ENCODE measurements at regions not wholly inside any gene's neighbourhood (a gene's known extent, or its start where the extent isn't known, plus 50 kb on each side); places are given as distances from the start of the nearest gene placed in this dataset.

DNA sequence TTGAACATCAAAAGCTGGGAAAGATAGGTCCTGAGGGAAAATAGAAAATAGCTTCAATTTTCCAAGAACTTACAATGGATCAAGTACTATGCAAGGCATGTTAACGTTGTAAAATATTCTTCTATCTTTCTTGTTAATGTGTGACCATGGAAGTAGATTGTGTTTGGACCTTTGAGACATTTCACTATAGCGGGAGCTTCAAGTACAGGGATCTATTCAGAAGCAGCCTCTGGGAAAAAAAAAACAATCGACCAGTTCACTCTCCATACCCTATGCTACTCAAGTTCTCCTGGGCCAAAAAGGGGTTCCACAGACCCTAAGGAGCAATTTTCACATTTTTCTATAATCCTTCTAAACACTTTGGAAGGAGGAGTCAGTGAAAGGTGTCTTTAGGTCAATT lies 54.1 kb upstream of the ATP10B start:
- intact Hi-C loops (cut with micrococcal nuclease; ENCODE audit: unreplicated experiment) = no loop called here
- BruUV-seq (replicated peaks) = no TSS peak
- TF ChIP-seq, protein P1, sequence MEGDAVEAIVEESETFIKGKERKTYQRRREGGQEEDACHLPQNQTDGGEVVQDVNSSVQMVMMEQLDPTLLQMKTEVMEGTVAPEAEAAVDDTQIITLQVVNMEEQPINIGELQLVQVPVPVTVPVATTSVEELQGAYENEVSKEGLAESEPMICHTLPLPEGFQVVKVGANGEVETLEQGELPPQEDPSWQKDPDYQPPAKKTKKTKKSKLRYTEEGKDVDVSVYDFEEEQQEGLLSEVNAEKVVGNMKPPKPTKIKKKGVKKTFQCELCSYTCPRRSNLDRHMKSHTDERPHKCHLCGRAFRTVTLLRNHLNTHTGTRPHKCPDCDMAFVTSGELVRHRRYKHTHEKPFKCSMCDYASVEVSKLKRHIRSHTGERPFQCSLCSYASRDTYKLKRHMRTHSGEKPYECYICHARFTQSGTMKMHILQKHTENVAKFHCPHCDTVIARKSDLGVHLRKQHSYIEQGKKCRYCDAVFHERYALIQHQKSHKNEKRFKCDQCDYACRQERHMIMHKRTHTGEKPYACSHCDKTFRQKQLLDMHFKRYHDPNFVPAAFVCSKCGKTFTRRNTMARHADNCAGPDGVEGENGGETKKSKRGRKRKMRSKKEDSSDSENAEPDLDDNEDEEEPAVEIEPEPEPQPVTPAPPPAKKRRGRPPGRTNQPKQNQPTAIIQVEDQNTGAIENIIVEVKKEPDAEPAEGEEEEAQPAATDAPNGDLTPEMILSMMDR (IDR thresholded peaks at IDR 0.05; ENCODE audit: unreplicated experiment) = no peak
- H3K9me3 Mint-ChIP-seq (ENCODE audit: low read depth, unreplicated experiment) = no peaks in the 10 kb centered on the region
- DNase-seq = no peak
- no peaks in the 10 kb centered on the region for H3K36me3 Mint-ChIP-seq (ENCODE audit: insufficient read depth, unreplicated experiment)
- H3K27ac Mint-ChIP-seq (ENCODE audit: unreplicated experiment) = no peak overlapping the region
- CTCF ChIA-PET = no interaction called here
- H3K4me3 Mint-ChIP-seq (ENCODE audit: low read depth, unreplicated experiment) = no peak overlapping the region
- no peaks in the 10 kb centered on the region for H3K27me3 Mint-ChIP-seq (ENCODE audit: unreplicated experiment)
- H3K4me1 Mint-ChIP-seq (ENCODE audit: low read depth, unreplicated experiment) = no peaks in the 10 kb centered on the region

DNA sequence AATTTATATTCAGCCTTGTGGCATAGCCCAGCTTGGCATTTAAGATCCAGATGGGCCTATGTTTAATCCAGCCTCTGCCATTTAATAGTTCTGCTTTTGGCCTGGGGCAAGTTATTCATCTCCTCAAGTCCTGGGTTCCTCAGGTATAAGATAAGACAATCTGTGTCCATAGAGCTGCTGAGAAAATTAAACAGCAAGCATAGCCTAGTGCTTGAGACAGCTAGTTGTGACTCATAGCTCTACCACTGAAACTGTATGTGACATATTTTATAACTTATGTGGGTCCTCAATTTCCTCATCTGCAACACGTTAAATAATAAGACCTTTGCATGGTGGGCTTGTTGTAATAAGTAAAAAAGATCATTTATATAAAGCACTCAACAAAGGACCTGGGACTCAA lies 53.3 kb upstream of the ATP10B start:
- Mint-ChIP-seq H3K27ac (ENCODE audit: unreplicated experiment) (no peak overlapping the region), H3K9me3 (ENCODE audit: low read depth, unreplicated experiment) (no peaks in the 10 kb centered on the region), H3K4me1 (ENCODE audit: low read depth, unreplicated experiment) (no peaks in the 10 kb centered on the region), H3K4me3 (ENCODE audit: low read depth, unreplicated experiment) (no peak overlapping the region), H3K27me3 (ENCODE audit: unreplicated experiment) (no peaks in the 10 kb centered on the region), H3K36me3 (ENCODE audit: insufficient read depth, unreplicated experiment) (no peaks in the 10 kb centered on the region)
- CTCF ChIA-PET = no interaction called here
- BruUV-seq (replicated peaks) = no TSS peak
- intact Hi-C loops (cut with micrococcal nuclease; ENCODE audit: unreplicated experiment) = no loop called here
- DNase-seq = no peak
- TF ChIP-seq, protein P1 (IDR thresholded peaks at IDR 0.05; ENCODE audit: unreplicated experiment) = no peak

DNA sequence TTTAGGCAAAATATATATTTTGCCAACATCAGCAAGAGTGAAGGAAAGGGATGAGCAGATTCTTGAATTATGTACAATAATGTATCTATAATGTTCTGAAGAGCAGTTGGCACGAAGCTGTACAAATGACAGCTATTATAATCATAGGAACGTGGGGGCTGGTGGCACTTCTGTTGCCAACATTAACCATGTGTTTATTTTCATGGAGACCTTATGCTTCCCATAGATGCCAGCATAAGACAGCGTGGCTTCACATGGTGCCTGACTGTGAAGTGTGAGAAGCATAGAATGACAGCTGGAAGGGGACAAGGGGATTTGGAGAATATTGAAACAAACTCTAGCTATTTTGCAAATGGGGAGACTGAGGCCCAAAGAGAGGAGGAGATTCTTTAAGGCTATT lies 52.6 kb upstream of the ATP10B start:
- Mint-ChIP-seq H3K36me3 (ENCODE audit: insufficient read depth, unreplicated experiment) (no peaks in the 10 kb centered on the region), H3K4me3 (ENCODE audit: low read depth, unreplicated experiment) (no peak overlapping the region), H3K4me1 (ENCODE audit: low read depth, unreplicated experiment) (no peaks in the 10 kb centered on the region), H3K9me3 (ENCODE audit: low read depth, unreplicated experiment) (no peaks in the 10 kb centered on the region), H3K27ac (ENCODE audit: unreplicated experiment) (no peak overlapping the region), H3K27me3 (ENCODE audit: unreplicated experiment) (no peaks in the 10 kb centered on the region)
- intact Hi-C loops (cut with micrococcal nuclease; ENCODE audit: unreplicated experiment) = loop anchor here (5.0 kb wide), 1 partner anchor 102 kb away; no protein-coding TSS in a partner anchor
- DNase-seq = no peak
- no TSS peak for BruUV-seq (replicated peaks)
- TF ChIP-seq, protein P1 (IDR thresholded peaks at IDR 0.05; ENCODE audit: unreplicated experiment) = no peak
- CTCF ChIA-PET = no interaction called here

DNA sequence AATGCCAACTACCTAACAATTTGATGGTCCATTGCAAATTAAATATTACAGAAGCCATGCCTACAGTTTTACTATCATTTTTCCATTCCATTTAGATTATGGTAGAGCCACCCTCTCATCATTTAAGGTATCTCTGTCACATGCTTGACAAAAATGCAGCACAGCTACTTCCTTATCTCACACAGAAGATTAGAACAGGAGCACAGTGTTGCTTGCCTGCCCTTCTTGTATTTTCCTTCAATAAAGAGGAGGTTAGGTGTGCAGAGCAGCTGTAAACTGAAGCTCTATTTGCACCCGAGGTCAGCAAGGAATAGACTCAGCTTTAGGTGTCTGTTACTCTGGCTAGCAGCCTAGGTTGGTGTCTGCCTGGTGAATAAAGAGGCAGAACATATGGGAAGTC lies 51.5 kb upstream of the ATP10B start:
- DNase-seq = no peak
- H3K4me3 Mint-ChIP-seq (ENCODE audit: low read depth, unreplicated experiment) = no peak overlapping the region
- H3K36me3 Mint-ChIP-seq (ENCODE audit: insufficient read depth, unreplicated experiment) = no peaks in the 10 kb centered on the region
- no peaks in the 10 kb centered on the region for H3K4me1 Mint-ChIP-seq (ENCODE audit: low read depth, unreplicated experiment)
- CTCF ChIA-PET = no interaction called here
- H3K9me3 Mint-ChIP-seq (ENCODE audit: low read depth, unreplicated experiment) = no peaks in the 10 kb centered on the region
- H3K27me3 Mint-ChIP-seq (ENCODE audit: unreplicated experiment) = no peaks in the 10 kb centered on the region
- BruUV-seq (replicated peaks) = no TSS peak
- TF ChIP-seq, protein P1 (IDR thresholded peaks at IDR 0.05; ENCODE audit: unreplicated experiment) = no peak
- H3K27ac Mint-ChIP-seq (ENCODE audit: unreplicated experiment) = no peak overlapping the region
- intact Hi-C loops (cut with micrococcal nuclease; ENCODE audit: unreplicated experiment) = loop anchor here (5.0 kb wide), 1 partner anchor 101 kb away; no protein-coding TSS in a partner anchor

Data from Calu3 (cell line).